CD14-positive monocyte (primary cell): ENCODE measurements at regions not wholly inside any gene's neighbourhood (a gene's known extent, or its start where the extent isn't known, plus 50 kb on each side); places are given as distances from the start of the nearest gene placed in this dataset.

Experiments used
- DNase-seq, 3 donors: peaks; one replicate each; pipeline ENCODE4 v3.0.0-alpha.2; 2011 to 2022
- H2AFZ ChIP-seq: 2 replicates; pipeline ENCODE4 v1.6.0; 2012; ENCODE audit warnings: mild to moderate bottlenecking, low read depth, low read length, inconsistent platforms; ENCODE audit not compliant: insufficient read depth, poor library complexity, severe bottlenecking
- H3K27ac ChIP-seq, 2 donors: 1 replicate in 1 of 2; 2 replicates in 1 of 2; pipeline ENCODE4 v1.5.1; 2012 to 2013; ENCODE audit warnings: low read length in 2 of 2, control low read depth in 1 of 2, inconsistent platforms in 1 of 2, low read depth in 1 of 2, mild to moderate bottlenecking in 1 of 2
- H3K27me3 ChIP-seq, 2 donors: one replicate each; pipeline versions ENCODE4 v1.6.0 to v1.6.1; 2011 to 2013; ENCODE audit warnings: low read length in 2 of 2; ENCODE audit not compliant: control insufficient read depth in 2 of 2, insufficient read depth in 2 of 2
- H3K36me3 ChIP-seq, 2 donors: replicated peaks in 1 of 2; 1 replicate in 1 of 2; 2 replicates in 1 of 2; pipeline versions ENCODE4 v1.5.1 to v1.6.1; 2012 to 2013; ENCODE audit warnings: low read length in 2 of 2, control low read depth in 1 of 2, inconsistent platforms in 1 of 2, mild to moderate bottlenecking in 1 of 2; ENCODE audit not compliant: insufficient read depth in 2 of 2, control insufficient read depth in 1 of 2
- H3K4me1 ChIP-seq, 2 donors: 1 replicate in 1 of 2; 2 replicates in 1 of 2; pipeline versions ENCODE4 v1.5.1 to v1.6.1; 2012 to 2013; ENCODE audit warnings: low read length in 2 of 2, control low read depth in 1 of 2, inconsistent platforms in 1 of 2, mild to moderate bottlenecking in 1 of 2, moderate library complexity in 1 of 2; ENCODE audit not compliant: insufficient read depth in 2 of 2, control insufficient read depth in 1 of 2
- H3K4me2 ChIP-seq: replicated peaks from 2 replicates; pipeline ENCODE3; 2012; ENCODE audit warnings: low read length, moderate library complexity, mild to moderate bottlenecking; ENCODE audit not compliant: poor library complexity, severe bottlenecking; ENCODE audit errors: extremely low read depth
- H3K4me3 ChIP-seq, 3 experiments: fragments of 200-600 bp in 1 of 3; sonication (generic) in 1 of 3; replicated peaks in 1 of 3; 1 replicate in 2 of 3; 2 replicates in 1 of 3; pipeline ENCODE4 v1.5.1; 2011 to 2013; ENCODE audit warnings: low read length in 3 of 3, mild to moderate bottlenecking in 3 of 3, control low read depth in 2 of 3, low read depth in 2 of 3, inconsistent platforms in 1 of 3, moderate library complexity in 1 of 3
- H3K79me2 ChIP-seq: 2 replicates; pipeline ENCODE4 v1.6.0; 2012; ENCODE audit warnings: mild to moderate bottlenecking, control low read depth, inconsistent platforms, low read length, moderate library complexity; ENCODE audit not compliant: insufficient read depth
- H3K9ac ChIP-seq: 2 replicates; pipeline ENCODE4 v1.6.0; 2017; ENCODE audit warnings: low read length, mild to moderate bottlenecking; ENCODE audit not compliant: insufficient read depth, poor library complexity, severe bottlenecking
- H3K9me3 ChIP-seq, 2 donors: replicated peaks in 1 of 2; 1 replicate in 1 of 2; 2 replicates in 1 of 2; pipeline versions ENCODE4 v1.5.1 to v1.6.1; 2012 to 2013; ENCODE audit warnings: low read length in 2 of 2, control low read depth in 1 of 2; ENCODE audit not compliant: control insufficient read depth in 1 of 2, insufficient read depth in 1 of 2
- H4K20me1 ChIP-seq: 2 replicates; pipeline ENCODE4 v1.6.0; 2012; ENCODE audit warnings: mild to moderate bottlenecking, low read length, control low read depth, moderate library complexity; ENCODE audit not compliant: insufficient read depth
- H3K27ac Mint-ChIP-seq, 7 donors: one replicate each; pipeline ENCODE4 v1.8.0; 2020; ENCODE audit warnings: mild to moderate bottlenecking in 7 of 7, mixed read lengths in 7 of 7, moderate library complexity in 6 of 7, inconsistent platforms in 2 of 7
- H3K27me3 Mint-ChIP-seq, 3 donors: one replicate each; pipeline ENCODE4 v1.8.0; 2021 to 2022; ENCODE audit warnings: low read depth in 3 of 3, mild to moderate bottlenecking in 3 of 3, mixed read lengths in 3 of 3, moderate library complexity in 3 of 3, inconsistent platforms in 1 of 3
- H3K36me3 Mint-ChIP-seq, 2 donors: one replicate each; pipeline ENCODE4 v1.8.0; 2020; ENCODE audit warnings: mixed read lengths in 2 of 2, inconsistent platforms in 1 of 2, mild to moderate bottlenecking in 1 of 2
- H3K4me1 Mint-ChIP-seq: one replicate; pipeline ENCODE4 v1.8.0; 2020; ENCODE audit warnings: mild to moderate bottlenecking, mixed read lengths
- H3K4me3 Mint-ChIP-seq, 2 donors: one replicate each; pipeline ENCODE4 v1.8.0; 2020; ENCODE audit warnings: mild to moderate bottlenecking in 2 of 2, mixed read lengths in 2 of 2, moderate library complexity in 1 of 2
- H3K9me3 Mint-ChIP-seq, 7 donors: one replicate each; pipeline ENCODE4 v1.8.0; 2020 to 2022; ENCODE audit warnings: mixed read lengths in 7 of 7, mild to moderate bottlenecking in 6 of 7, moderate library complexity in 6 of 7, inconsistent platforms in 2 of 7
- CTCF ChIP-seq: fragments of 200-600 bp; IDR thresholded peaks from one replicate; pipeline ENCODE4 v1.8.0; 2022; ENCODE audit warnings: antibody characterized with exemption, mild to moderate bottlenecking
- WGBS: methylation state at CpG from one replicate; pipeline ENCODE4 v1.1.5; 2013; ENCODE audit warnings: missing lambda C conversion rate; ENCODE audit not compliant: insufficient coverage; 5-methylcytosine and 5-hydroxymethylcytosine counted together
- intact Hi-C, 2 donors: fragments of 100-400 bp; cut with micrococcal nuclease; formaldehyde crosslinking; loops; one replicate each; pipeline versions ENCODE4 v1.15.0 to v1.15.1; 2023

GRCh38 chr15:93826293-93826692 is 405.1 kb upstream of the MCTP2 start:
- H3K4me2 ChIP-seq: no peak overlapping the region
- no peaks in the 10 kb centered on the region for H3K27me3 ChIP-seq
- intact Hi-C loops: no loop called here
- H3K27ac ChIP-seq: no peak overlapping the region
- 95% methylated on average over 3 of the region's 3 CpGs for WGBS
- TF ChIP-seq CTCF: no peak
- no peaks in the 10 kb centered on the region for H3K79me2 ChIP-seq
- H3K4me1 ChIP-seq: no peaks in the 10 kb centered on the region
- no peak overlapping the region for H3K27ac Mint-ChIP-seq
- H3K4me1 Mint-ChIP-seq: peaks cover 3% of the 10 kb centered on the region
- H3K36me3 ChIP-seq: no peaks in the 10 kb centered on the region
- H2AFZ ChIP-seq: no peak overlapping the region
- H3K9me3 Mint-ChIP-seq: peaks cover 0 to 4% (median 0%) of the 10 kb centered on the region in 7 donors
- H3K36me3 Mint-ChIP-seq: no peaks in the 10 kb centered on the region
- no peaks in the 10 kb centered on the region for H3K9me3 ChIP-seq
- no peak overlapping the region for H3K4me3 Mint-ChIP-seq
- no peaks in the 10 kb centered on the region for H4K20me1 ChIP-seq
- no peak overlapping the region for H3K9ac ChIP-seq
- no peak overlapping the region for H3K4me3 ChIP-seq
- H3K27me3 Mint-ChIP-seq: peaks cover 0 to 2% (median 0%) of the 10 kb centered on the region in 3 donors
- no peak for DNase-seq

GRCh38 chr15:93825682-93826081 is 405.7 kb upstream of the MCTP2 start:
- Mint-ChIP-seq H3K36me3 (no peaks in the 10 kb centered on the region), H3K9me3 (peaks cover 0 to 4% (median 0%) of the 10 kb centered on the region in 7 donors), H3K4me3 (no peak overlapping the region), H3K4me1 (peaks cover 3% of the 10 kb centered on the region), H3K27ac (no peak overlapping the region), H3K27me3 (peaks cover 0 to 2% (median 0%) of the 10 kb centered on the region in 3 donors)
- no peaks in the 10 kb centered on the region for H3K4me1 ChIP-seq
- H3K4me3 ChIP-seq: no peak overlapping the region
- no peak overlapping the region for H3K4me2 ChIP-seq
- no CpG with 5 or more reads among the region's 4 CpGs for whole genome bisulfite sequencing
- H3K27me3 ChIP-seq: no peaks in the 10 kb centered on the region
- H3K9me3 ChIP-seq: no peaks in the 10 kb centered on the region
- H3K27ac ChIP-seq: no peak overlapping the region
- no peaks in the 10 kb centered on the region for H3K79me2 ChIP-seq
- intact Hi-C loops: no loop called here
- no peaks in the 10 kb centered on the region for H3K36me3 ChIP-seq
- no peaks in the 10 kb centered on the region for H4K20me1 ChIP-seq
- H2AFZ ChIP-seq: no peak overlapping the region
- no peak overlapping the region for H3K9ac ChIP-seq
- TF ChIP-seq CTCF: no peak
- DNase-seq: no peak
